ENCODE measurements at regions not wholly inside any gene's neighbourhood (a gene's known extent, or its start where the extent isn't known, plus 50 kb on each side); places are given as distances from the start of the nearest gene placed in this dataset.
"Not testable (repeated sequence)": the region's sequence is repeated elsewhere in the genome, so short reads cannot be mapped to it uniquely, and the experiment has no call there.

DNA sequence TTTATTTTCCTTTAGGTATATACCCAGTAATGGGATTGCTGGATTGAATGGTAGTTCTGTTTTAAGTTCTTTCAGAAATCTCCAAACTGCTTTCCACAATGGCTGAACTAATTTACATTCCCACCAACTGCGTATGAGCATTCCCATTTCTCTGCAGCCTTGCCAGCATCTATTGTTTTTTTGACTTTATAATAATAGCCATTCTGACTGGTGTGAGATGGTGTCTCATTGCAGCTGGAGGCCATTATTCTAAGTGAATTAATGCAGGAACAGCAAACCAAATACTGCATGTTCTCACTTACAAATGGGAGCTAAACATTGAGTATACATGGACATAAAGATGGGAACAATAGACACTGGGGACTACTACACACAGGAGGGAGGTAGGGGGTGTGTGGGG, 288.9 kb upstream of the NDST3 start:
- TF ChIP-seq, protein P1, sequence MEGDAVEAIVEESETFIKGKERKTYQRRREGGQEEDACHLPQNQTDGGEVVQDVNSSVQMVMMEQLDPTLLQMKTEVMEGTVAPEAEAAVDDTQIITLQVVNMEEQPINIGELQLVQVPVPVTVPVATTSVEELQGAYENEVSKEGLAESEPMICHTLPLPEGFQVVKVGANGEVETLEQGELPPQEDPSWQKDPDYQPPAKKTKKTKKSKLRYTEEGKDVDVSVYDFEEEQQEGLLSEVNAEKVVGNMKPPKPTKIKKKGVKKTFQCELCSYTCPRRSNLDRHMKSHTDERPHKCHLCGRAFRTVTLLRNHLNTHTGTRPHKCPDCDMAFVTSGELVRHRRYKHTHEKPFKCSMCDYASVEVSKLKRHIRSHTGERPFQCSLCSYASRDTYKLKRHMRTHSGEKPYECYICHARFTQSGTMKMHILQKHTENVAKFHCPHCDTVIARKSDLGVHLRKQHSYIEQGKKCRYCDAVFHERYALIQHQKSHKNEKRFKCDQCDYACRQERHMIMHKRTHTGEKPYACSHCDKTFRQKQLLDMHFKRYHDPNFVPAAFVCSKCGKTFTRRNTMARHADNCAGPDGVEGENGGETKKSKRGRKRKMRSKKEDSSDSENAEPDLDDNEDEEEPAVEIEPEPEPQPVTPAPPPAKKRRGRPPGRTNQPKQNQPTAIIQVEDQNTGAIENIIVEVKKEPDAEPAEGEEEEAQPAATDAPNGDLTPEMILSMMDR (IDR thresholded peaks at IDR 0.05): not testable (repeated sequence)
- not testable (repeated sequence) for TF ChIP-seq POLR2AphosphoS5 (IDR thresholded peaks at IDR 0.05)
